ENCODE measurements at regions not wholly inside any gene's neighbourhood (a gene's known extent, or its start where the extent isn't known, plus 50 kb on each side); places are given as distances from the start of the nearest gene placed in this dataset.

GRCh38 chr19:28074773-28075172 is 1138.2 kb downstream of the UQCRFS1 start:
- H3K36me3 Mint-ChIP-seq (ENCODE audit: insufficient read depth in 1 of 3, low read depth in 3 of 3), result no peaks in the 10 kb centered on the region; a peak in 1 of 7 replicates
- no peak overlapping the region for H3K18ac ChIP-seq (ENCODE audit: insufficient read length, low read depth, low read length)
- no peak for DNase-seq

More at GRCh38 chr19:28074773-28075172, 1138.2 kb downstream of the UQCRFS1 start:
- Histone ChIP-seq H4K5ac (ENCODE audit: insufficient read length, low read depth, low read length) (no peak overlapping the region), H3K4me1 (ENCODE audit: insufficient read depth, low read length) (no peaks in the 10 kb centered on the region), H3K14ac (ENCODE audit: insufficient read depth, low read length) (no peak overlapping the region), H4K91ac (ENCODE audit: insufficient read length, low read depth, low read length) (no peak overlapping the region), H3K79me2 (ENCODE audit: insufficient read depth, low read length) (no peaks in the 10 kb centered on the region), H3K27ac (ENCODE audit: insufficient read length, low read depth, low read length) (no peak overlapping the region), H3K4me2 (ENCODE audit: insufficient read depth, insufficient read length, low read length) (no peak overlapping the region), H3K4ac (ENCODE audit: low read depth, low read length) (no peak overlapping the region), H3K27me3 (ENCODE audit: insufficient read depth, low read length) (no peaks in the 10 kb centered on the region), H2BK5ac (ENCODE audit: insufficient read length, low read length) (no peak overlapping the region), H3K9me3 (ENCODE audit: control insufficient read depth, low read depth, low read length) (no peaks in the 10 kb centered on the region), H3K23ac (ENCODE audit: insufficient read length, low read depth, low read length) (no peak overlapping the region), H2AK5ac (ENCODE audit: insufficient read length, low read length) (no peak overlapping the region), H2BK12ac (ENCODE audit: insufficient read length, low read depth, low read length) (no peak overlapping the region), H3K23me2 (ENCODE audit: insufficient read length, low read depth, low read length, poor library complexity, severe bottlenecking) (no peaks in the 10 kb centered on the region), H3K79me1 (ENCODE audit: insufficient read depth, low read depth, low read length, poor library complexity, severe bottlenecking) (no peaks in the 10 kb centered on the region), H2AFZ (ENCODE audit: low read length) (no peak overlapping the region), H2BK15ac (ENCODE audit: low read depth, low read length) (no peak overlapping the region), H2BK120ac (ENCODE audit: low read depth, low read length, poor library complexity, severe bottlenecking) (no peak overlapping the region), H4K20me1 (ENCODE audit: control insufficient read depth, insufficient read depth, insufficient read length) (no peaks in the 10 kb centered on the region), H3K56ac (ENCODE audit: insufficient read length, low read depth, low read length) (no peak overlapping the region), H3T11ph (ENCODE audit: low read length) (no peak overlapping the region), H2BK20ac (ENCODE audit: low read depth, low read length, poor library complexity, severe bottlenecking) (no peak overlapping the region), H3K9ac (ENCODE audit: extremely low read depth, insufficient read length, low read length) (no peak overlapping the region), H4K8ac (replicated peaks; ENCODE audit: insufficient read length, low read depth, low read length) (no peak overlapping the region)
- no peak for TF ChIP-seq CTCF (conservative IDR thresholded peaks at IDR 0.05)
- Mint-ChIP-seq H3K27me3 (ENCODE audit: low read depth) (peaks cover 3% of the 10 kb centered on the region; the same call in 1 of the 2 replicates), H3K4me3 (no peak overlapping the region), H3K27ac (no peak overlapping the region), H3K4me1 (no peaks in the 10 kb centered on the region), H3K9me3 (peaks cover 0 to 2% of the 10 kb centered on the region in 2 experiments; a peak in 2 of 5 replicates)
- no CpG with 5 or more reads among the region's 2 CpGs for WGBS (ENCODE audit: extremely low coverage, insufficient read length, low lambda C conversion rate)
